ENCODE measurements at regions not wholly inside any gene's neighbourhood (a gene's known extent, or its start where the extent isn't known, plus 50 kb on each side); places are given as distances from the start of the nearest gene placed in this dataset.
"Not testable (repeated sequence)": the region's sequence is repeated elsewhere in the genome, so short reads cannot be mapped to it uniquely, and the experiment has no call there.

DNA sequence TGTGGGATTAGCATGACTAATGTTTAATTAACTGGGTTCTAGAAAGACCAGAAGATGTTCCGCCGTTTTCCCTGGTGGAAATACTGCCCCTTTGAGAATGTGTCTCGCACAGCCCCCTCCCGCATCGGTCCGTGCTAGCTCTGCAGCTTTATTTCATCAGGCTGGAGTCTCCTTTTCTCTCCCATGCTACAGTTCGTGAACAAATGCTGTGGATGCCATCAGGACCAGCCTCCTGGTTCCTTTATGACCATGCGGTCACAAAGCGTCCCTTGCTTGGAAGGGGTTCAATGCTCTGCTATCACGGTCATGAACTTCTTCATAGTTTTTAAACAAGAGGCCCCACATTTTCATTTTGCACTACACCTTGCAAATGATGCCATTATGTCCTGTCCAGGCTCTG, 157.7 kb upstream of the TMEM132C start:
- no peaks in the 10 kb centered on the region for H3K4me1 ChIP-seq (replicated peaks in 1 of 2)
- DNase-seq, result peak in 1 of 7 donors; percentile 1
- H3K4me3 ChIP-seq, result no peak overlapping the region
- intact Hi-C loops (cut with DNase I), result no loop called here
- WGBS, 4 donors, result 87 to 95% (median 92%) methylated on average over 10 of the region's 10 CpGs
- H3K27me3 ChIP-seq, result no peaks in the 10 kb centered on the region
- TF ChIP-seq, protein P1, sequence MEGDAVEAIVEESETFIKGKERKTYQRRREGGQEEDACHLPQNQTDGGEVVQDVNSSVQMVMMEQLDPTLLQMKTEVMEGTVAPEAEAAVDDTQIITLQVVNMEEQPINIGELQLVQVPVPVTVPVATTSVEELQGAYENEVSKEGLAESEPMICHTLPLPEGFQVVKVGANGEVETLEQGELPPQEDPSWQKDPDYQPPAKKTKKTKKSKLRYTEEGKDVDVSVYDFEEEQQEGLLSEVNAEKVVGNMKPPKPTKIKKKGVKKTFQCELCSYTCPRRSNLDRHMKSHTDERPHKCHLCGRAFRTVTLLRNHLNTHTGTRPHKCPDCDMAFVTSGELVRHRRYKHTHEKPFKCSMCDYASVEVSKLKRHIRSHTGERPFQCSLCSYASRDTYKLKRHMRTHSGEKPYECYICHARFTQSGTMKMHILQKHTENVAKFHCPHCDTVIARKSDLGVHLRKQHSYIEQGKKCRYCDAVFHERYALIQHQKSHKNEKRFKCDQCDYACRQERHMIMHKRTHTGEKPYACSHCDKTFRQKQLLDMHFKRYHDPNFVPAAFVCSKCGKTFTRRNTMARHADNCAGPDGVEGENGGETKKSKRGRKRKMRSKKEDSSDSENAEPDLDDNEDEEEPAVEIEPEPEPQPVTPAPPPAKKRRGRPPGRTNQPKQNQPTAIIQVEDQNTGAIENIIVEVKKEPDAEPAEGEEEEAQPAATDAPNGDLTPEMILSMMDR (IDR thresholded peaks at IDR 0.05), result no peak
- no peak for TF ChIP-seq POLR2A (IDR thresholded peaks at IDR 0.05)
- no peak overlapping the region for H3K27ac ChIP-seq
- no peaks in the 10 kb centered on the region for H3K9me3 ChIP-seq (replicated peaks in 1 of 3)
- H3K36me3 ChIP-seq (replicated peaks in 1 of 2), result no peaks in the 10 kb centered on the region

DNA sequence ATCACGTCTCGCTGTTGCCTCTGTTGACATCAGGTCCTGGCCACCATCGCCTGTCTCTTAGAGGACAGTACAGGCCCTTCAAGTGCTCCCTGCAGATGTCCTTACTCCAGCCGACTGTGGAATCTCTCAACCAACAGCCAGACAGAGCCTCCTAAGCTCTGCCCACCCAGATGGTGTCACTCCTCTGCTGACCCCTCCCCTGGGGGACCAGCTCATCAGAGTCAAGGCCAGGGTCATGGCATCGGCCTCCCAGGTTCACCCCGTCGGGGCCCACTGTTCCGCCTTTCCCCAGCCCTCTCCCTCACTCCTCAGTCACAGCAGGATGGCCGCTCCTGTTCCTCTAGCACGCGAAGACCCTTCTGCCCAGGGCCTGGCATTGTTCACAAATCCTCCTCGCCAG, 157.3 kb upstream of the TMEM132C start:
- Histone ChIP-seq H3K36me3 (replicated peaks in 1 of 2) (no peaks in the 10 kb centered on the region), H3K9me3 (replicated peaks in 1 of 3) (no peaks in the 10 kb centered on the region), H3K4me1 (replicated peaks in 1 of 2) (peaks cover 0 to under 1% of the 10 kb centered on the region in 2 donors), H3K4me3 (no peak overlapping the region), H3K27ac (no peak overlapping the region), H3K27me3 (no peaks in the 10 kb centered on the region)
- intact Hi-C loops (cut with DNase I), result no loop called here
- WGBS, 4 donors, result 76 to 84% (median 77%) methylated on average over 12 of the region's 12 CpGs
- no peak for TF ChIP-seq POLR2A (IDR thresholded peaks at IDR 0.05)
- TF ChIP-seq, protein P1 (IDR thresholded peaks at IDR 0.05), result no peak
- DNase-seq, result peak in 1 of 7 donors; percentile 9

DNA sequence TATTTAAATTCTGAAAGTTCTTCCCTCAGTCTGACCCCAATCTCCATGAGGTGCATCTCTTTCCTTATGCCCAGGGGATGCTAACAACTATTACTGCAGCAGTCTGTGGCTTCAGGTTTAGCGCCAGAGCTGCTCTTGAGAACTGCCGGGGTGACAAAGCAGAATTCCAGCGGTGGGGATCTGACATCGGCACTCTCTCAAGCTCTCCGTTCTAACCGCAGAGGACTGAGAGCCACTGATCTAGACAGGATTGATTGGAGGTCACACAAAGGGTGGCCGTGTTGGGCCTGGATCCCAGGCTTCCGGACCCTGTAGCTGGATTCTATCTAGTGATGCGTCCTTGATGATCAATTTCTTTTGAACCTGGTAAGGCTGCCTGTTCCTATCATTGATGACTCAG, 155.6 kb upstream of the TMEM132C start:
- Histone ChIP-seq H3K27ac (no peak overlapping the region), H3K27me3 (no peaks in the 10 kb centered on the region), H3K9me3 (replicated peaks in 1 of 3) (no peaks in the 10 kb centered on the region), H3K4me3 (no peak overlapping the region), H3K36me3 (replicated peaks in 1 of 2) (no peaks in the 10 kb centered on the region), H3K4me1 (replicated peaks in 1 of 2) (peaks cover 0 to 11% of the 10 kb centered on the region in 2 donors)
- 59 to 95% (median 67%) methylated on average over 3 to 9 of the region's 9 CpGs for WGBS, 4 donors
- TF ChIP-seq POLR2A (IDR thresholded peaks at IDR 0.05), result no peak
- TF ChIP-seq, protein P1 (IDR thresholded peaks at IDR 0.05), result no peak
- intact Hi-C loops (cut with DNase I), result no loop called here
- DNase-seq, result peak in 1 of 7 donors; percentile 5

DNA sequence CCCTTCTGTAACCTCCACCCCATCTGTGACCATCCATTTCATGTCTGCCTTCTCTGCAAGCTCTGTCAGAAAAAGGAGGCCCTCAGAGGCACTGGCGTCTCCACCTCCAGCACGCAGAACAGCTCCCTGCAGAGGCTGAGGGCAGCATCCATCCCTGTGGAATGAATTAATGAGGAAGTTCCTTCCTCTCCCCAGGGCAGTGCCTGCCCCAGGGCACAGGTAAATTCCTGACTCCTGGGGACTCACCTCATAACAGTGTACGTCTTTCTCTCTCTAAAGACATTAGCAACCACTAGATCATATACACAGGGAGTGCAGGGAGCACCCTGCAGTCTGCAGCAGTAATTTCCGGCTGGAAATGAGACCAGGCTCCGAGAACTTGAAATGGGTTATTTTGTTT, 155.0 kb upstream of the TMEM132C start:
- no peaks in the 10 kb centered on the region for H3K36me3 ChIP-seq (replicated peaks in 1 of 2)
- H3K4me3 ChIP-seq, result no peak overlapping the region
- no peaks in the 10 kb centered on the region for H3K9me3 ChIP-seq (replicated peaks in 1 of 3)
- no peak overlapping the region for H3K27ac ChIP-seq
- H3K4me1 ChIP-seq (replicated peaks in 1 of 2), result peaks cover 0 to 11% of the 10 kb centered on the region in 2 donors
- 55 to 62% (median 59%) methylated on average over 5 of the region's 5 CpGs for WGBS, 4 donors
- TF ChIP-seq, protein P1 (IDR thresholded peaks at IDR 0.05), result no peak
- TF ChIP-seq POLR2A (IDR thresholded peaks at IDR 0.05), result no peak
- no peaks in the 10 kb centered on the region for H3K27me3 ChIP-seq
- peak in 1 of 7 donors; percentile 2 for DNase-seq
- intact Hi-C loops (cut with DNase I), result no loop called here

DNA sequence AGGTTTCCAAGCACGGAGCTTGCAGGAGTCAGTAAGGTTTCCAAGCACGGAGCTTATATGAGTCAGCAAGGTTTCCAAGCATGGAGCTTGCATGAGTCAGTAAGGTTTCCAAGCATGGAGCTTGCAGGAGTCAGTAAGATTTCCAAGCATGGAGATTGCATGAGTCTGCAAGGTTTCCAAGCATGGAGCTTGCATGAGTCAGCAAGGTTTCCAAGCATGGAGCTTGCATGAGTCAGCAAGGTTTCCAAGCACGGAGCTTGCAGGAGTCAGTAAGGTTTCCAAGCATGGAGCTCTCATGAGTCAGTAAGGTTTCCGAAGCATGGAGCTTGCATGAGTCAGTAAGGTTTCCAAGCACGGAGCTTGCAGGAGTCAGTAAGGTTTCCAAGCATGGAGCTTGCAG, 153.7 kb upstream of the TMEM132C start:
- 32 to 54% (median 45%) methylated on average over 5 of the region's 5 CpGs for WGBS, 4 donors

More for the DNA sequence above, 153.7 kb upstream of the TMEM132C start:
- H3K9me3 ChIP-seq (replicated peaks in 1 of 3); H3K27me3 ChIP-seq; H3K36me3 ChIP-seq (replicated peaks in 1 of 2); intact Hi-C loops (cut with DNase I); H3K4me3 ChIP-seq: not testable (repeated sequence)
- Histone ChIP-seq H3K4me1 (replicated peaks in 1 of 2) (peaks cover 0 to 11% of the 10 kb centered on the region in 2 donors), H3K27ac (peak overlapping the region in 1 of 5 donors; percentile 54)
- peak; percentile 25 to 73 (median 63) for DNase-seq

Measured in adrenal gland (tissue), 9 donors.